HEK293T (cell line): ENCODE measurements at regions not wholly inside any gene's neighbourhood (a gene's known extent, or its start where the extent isn't known, plus 50 kb on each side); places are given as distances from the start of the nearest gene placed in this dataset.

Experiments
- BHLHE40 ChIP-seq: fragments of 450-650 bp; IDR thresholded peaks from 2 replicates; pipeline ENCODE4 v1.6.1; 2016; ENCODE audit warnings: mild to moderate bottlenecking, moderate library complexity, borderline replicate concordance
- FOXM1 ChIP-seq: fragments of 450-650 bp; IDR thresholded peaks from 2 replicates; pipeline ENCODE4 v1.6.1; 2017; ENCODE audit warnings: mild to moderate bottlenecking, borderline replicate concordance
- HDGF ChIP-seq: fragments of 450-650 bp; IDR thresholded peaks from 2 replicates; pipeline ENCODE4 v1.6.1; 2017; ENCODE audit warnings: antibody characterized with exemption, borderline replicate concordance

- TF ChIP-seq FOXM1 (no peak), BHLHE40 (no peak), HDGF (no peak)
Observed at GRCh38 chr12:90628213-90628612, 326.8 kb downstream of the CCER1 start.
